Fibroblast of pulmonary artery (primary cell): ENCODE measurements at regions not wholly inside any gene's neighbourhood (a gene's known extent, or its start where the extent isn't known, plus 50 kb on each side); places are given as distances from the start of the nearest gene placed in this dataset.
"Not testable (repeated sequence)": the region's sequence is repeated elsewhere in the genome, so short reads cannot be mapped to it uniquely, and the experiment has no call there.

Experiments used
- DNase-seq: peaks from one replicate; pipeline ENCODE4 v3.0.0-alpha.2; 2010; ENCODE audit warnings: low read depth
- H3K4me3 ChIP-seq: replicated peaks from 2 replicates; pipeline ENCODE4 v1.5.1; 2011; ENCODE audit warnings: low read depth, mild to moderate bottlenecking, control low read depth, low read length, moderate library complexity
- TF ChIP-seq, protein P1 (sequence below): IDR thresholded peaks from 2 replicates; pipeline ENCODE4 v1.5.1; 2011; ENCODE audit warnings: mild to moderate bottlenecking, control low read depth, low read length, inconsistent platforms; ENCODE audit errors: missing control alignments

GRCh38 chr6:90361174-90361573 lies 64.5 kb upstream of the BACH2 start:
- DNase-seq: no peak
- TF ChIP-seq, protein P1, sequence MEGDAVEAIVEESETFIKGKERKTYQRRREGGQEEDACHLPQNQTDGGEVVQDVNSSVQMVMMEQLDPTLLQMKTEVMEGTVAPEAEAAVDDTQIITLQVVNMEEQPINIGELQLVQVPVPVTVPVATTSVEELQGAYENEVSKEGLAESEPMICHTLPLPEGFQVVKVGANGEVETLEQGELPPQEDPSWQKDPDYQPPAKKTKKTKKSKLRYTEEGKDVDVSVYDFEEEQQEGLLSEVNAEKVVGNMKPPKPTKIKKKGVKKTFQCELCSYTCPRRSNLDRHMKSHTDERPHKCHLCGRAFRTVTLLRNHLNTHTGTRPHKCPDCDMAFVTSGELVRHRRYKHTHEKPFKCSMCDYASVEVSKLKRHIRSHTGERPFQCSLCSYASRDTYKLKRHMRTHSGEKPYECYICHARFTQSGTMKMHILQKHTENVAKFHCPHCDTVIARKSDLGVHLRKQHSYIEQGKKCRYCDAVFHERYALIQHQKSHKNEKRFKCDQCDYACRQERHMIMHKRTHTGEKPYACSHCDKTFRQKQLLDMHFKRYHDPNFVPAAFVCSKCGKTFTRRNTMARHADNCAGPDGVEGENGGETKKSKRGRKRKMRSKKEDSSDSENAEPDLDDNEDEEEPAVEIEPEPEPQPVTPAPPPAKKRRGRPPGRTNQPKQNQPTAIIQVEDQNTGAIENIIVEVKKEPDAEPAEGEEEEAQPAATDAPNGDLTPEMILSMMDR: no peak
- no peak overlapping the region for H3K4me3 ChIP-seq

GRCh38 chr6:90358036-90358770 lies 61.6 kb upstream of the BACH2 start:
- DNase-seq, H3K4me3 ChIP-seq: not testable (repeated sequence)

DNA sequence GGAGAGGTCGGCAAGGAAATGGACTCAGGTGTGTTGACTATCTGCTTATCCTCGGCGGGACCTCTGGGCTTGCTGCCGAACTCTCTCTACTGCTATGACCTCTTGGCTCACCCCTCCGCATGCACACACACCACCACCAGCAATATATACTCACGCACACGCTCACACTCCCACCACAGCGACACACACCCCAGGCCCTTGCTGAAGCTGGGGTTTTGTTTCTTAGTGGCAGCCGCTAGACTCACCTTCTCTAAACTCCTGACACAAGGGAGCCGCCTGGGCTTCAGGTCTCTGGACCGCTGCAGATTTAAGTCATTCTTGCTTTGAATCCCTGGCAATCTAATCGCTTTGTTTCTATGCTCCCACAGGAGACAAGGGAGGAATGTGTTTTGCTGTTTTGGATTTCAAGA lies 59.4 kb upstream of the BACH2 start:
- TF ChIP-seq, protein P1: no peak
- peak; percentile 7 for DNase-seq
- no peak overlapping the region for H3K4me3 ChIP-seq

DNA sequence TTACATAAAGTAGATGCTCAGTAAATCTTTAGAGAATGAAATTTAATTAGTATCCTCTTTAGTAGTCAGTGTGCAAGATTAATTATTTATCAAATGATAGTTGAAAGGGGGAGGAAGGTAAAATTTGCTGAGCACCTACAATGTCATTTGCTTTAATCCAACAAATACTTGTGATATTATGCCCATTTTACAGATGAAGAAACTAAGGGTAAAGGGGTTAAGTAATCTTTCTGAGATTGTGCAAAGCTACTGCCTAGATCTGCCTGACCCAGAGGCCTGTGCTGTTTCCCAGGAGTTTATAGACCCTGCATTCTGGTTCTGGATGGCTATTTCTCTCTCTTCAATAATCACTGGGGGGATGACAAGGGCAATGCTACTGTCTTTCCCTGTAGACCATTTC lies 58.3 kb upstream of the BACH2 start:
- TF ChIP-seq, protein P1: no peak
- no peak for DNase-seq
- no peak overlapping the region for H3K4me3 ChIP-seq

DNA sequence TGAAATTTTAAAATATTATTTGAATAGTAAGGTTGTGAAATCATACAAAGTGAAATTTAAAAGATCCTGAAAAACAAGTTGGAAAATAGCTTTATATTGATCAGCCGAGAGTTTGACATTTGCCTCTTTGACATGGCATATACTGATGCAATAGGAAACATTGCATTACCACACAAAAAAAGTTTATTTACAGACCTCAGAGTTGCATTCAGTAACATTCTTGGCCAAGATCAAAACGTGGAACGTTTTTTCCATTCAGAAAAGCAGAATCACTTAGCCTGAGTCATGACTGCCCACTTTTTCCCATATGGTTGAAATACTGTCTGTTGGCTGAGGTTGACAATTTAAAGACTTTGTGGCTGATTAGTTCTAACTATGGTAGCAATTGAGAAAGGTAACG lies 55.1 kb upstream of the BACH2 start:
- DNase-seq: peak; percentile 15
- TF ChIP-seq, protein P1: no peak
- no peak overlapping the region for H3K4me3 ChIP-seq

- DNase-seq: no peak
- TF ChIP-seq, protein P1: no peak
- H3K4me3 ChIP-seq: no peak overlapping the region
Measured at GRCh38 chr6:90350689-90351554, 54.3 kb upstream of the BACH2 start.

- H3K4me3 ChIP-seq: no peak overlapping the region
- DNase-seq: no peak
- TF ChIP-seq, protein P1: no peak
Measured at GRCh38 chr6:90347411-90347851, 50.8 kb upstream of the BACH2 start.
